Right renal cortex interstitium (tissue), 3 donors: ENCODE measurements at regions not wholly inside any gene's neighbourhood (a gene's known extent, or its start where the extent isn't known, plus 50 kb on each side); places are given as distances from the start of the nearest gene placed in this dataset.

ENCODE experiments used
- DNase-seq, 3 donors: peaks; one replicate each; pipeline ENCODE4 v3.0.0-alpha.2; 2013; ENCODE audit warnings: low read depth in 3 of 3, low spot score in 2 of 3

DNA sequence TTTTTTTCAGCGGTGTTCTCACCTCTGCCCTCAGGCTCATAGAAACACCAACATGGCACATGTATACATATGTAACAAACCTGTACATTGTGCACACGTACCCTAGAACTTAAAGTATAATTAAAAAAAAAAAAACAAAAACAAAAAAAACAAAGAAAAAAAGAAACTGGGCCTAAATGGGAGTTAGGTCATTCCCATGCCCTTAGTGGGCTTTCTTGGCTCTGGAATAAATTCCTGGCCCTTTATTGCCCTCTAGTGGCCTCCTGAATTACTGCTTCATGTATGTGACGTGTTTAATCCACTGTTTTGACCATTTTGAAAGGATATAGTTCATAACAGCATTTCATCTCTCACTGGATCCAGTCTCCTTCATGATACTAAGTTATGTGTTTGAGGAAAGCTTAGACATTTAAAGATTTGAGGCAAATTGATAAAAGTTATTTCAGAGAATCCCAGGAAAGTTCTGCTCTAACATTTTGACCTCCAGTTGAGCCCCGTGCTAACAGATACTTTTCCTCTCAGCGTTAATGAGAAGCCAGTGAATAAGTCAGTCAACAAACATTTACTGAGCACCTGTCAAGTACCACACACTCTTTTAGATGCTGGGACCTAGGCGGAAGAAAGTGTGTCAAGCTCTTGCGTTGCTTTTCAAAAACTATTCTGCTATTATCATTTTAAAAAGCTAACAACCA lies 54.7 kb upstream of the SYPL1 start:
- DNase-seq, result peak; percentile 61 to 69 (median 62)

DNA sequence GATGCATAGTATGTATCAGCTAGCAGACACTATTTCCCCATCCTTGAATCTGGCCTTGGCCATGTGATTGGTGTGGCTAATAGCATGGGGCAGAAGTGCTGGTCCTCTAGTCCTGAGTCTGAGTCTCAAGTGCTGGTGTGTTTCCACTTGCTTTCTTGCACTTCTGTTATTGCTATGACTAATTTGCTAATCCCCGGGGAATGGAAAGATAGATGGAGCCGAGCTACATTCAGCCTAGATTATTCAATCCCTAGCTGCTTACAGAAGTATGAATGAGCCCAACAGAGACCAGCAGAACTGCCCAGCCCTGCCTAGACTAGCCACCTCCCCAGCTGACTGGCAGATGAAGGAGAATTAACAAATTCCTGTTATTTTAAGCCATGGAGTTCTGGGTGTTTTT lies 53.2 kb upstream of the SYPL1 start:
- no peak for DNase-seq

DNA sequence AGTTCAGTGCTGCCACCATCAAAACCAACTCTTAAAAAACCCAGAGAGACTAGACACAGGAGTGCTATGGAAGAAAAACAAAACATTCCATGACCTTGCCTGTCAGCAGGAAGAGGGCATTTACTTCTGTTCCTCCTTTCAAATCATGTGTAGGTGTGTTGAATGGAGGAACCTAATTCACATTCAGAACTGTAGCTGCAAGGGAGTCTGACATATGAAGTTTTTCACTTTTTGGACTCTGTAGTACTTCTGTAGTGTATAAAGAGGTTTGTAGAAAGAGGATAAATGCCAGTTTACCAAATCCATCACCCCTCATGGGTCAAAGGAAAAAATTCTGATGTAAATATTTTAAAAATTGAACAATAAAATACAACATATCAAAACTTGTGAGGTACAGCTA lies 51.1 kb upstream of the SYPL1 start:
- DNase-seq, result no peak
